GM19397 (cell line): ENCODE measurements at regions not wholly inside any gene's neighbourhood (a gene's known extent, or its start where the extent isn't known, plus 50 kb on each side); places are given as distances from the start of the nearest gene placed in this dataset.
"Not testable (repeated sequence)": the region's sequence is repeated elsewhere in the genome, so short reads cannot be mapped to it uniquely, and the experiment has no call there.

ENCODE experiments used
- ATAC-seq: cut with Tn5 transposase; IDR thresholded peaks from one replicate; pipeline ENCODE4 v1.9.1; 2021; ENCODE audit warnings: mild to moderate bottlenecking, moderate library complexity; ENCODE audit not compliant: unreplicated experiment

DNA sequence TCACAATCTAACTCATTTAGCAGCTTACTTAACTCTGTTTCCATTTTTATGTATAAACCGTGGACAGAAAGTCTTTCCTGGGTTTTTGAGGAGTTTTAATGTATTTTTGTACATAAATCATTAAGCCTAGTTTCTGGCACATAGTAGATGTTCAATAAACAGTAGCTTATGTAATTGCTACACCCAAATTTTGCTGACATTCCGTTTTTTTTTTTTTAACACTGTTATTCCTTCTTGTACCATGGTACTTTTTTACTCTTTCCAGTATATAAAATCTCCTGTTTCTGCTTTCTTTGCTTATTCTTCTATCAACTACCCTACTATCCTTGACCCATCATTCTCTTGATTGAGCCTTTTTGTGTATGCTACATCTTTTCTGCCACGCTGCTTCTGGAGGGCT, 1151.3 kb upstream of the CRIM1 start:
- ATAC-seq: no peak

DNA sequence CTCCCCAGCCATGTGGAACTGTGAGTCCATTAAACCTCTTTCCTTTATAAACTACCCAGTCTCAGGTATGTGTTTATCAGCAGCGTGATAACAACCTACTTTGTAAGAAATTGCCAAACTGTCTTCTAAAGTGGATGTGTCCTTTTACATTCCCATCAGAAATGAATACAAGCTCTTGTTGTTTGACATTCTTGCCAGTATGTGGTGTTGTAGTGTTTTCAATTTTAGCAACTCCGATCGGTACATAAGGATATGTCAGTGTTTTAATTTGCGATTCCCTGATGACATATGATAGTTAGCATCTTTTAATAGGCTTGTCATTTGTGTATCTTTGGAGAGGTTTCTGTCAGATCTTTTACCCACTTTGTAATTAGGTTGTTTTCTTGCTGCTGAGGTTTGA, 1156.3 kb upstream of the CRIM1 start:
- no peak for ATAC-seq

DNA sequence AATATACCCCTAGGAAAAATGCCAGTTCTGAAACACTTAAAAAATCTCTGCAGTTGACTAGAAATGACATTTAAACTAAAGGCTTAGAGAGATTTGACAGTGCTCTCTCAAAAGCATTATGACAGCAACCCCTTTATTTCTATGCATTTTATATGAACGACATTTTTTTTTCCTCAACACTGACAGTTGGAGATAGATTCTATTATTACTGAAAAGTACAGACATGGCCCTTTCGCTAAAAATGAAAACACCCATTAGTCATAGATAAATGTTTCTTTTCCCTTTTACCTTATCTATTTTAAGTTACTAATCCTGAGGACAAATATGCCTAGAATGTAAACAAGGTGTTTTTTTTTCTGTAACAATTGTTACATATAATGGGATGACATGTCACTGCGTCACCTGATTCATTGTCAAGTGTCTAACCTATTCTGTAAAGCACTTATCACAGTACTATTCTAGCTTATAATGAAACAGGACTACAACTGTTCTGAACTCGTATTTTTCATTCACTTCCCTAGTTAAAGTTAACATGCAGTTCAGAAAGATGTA, 1169.6 kb upstream of the CRIM1 start:
- no peak for ATAC-seq

DNA sequence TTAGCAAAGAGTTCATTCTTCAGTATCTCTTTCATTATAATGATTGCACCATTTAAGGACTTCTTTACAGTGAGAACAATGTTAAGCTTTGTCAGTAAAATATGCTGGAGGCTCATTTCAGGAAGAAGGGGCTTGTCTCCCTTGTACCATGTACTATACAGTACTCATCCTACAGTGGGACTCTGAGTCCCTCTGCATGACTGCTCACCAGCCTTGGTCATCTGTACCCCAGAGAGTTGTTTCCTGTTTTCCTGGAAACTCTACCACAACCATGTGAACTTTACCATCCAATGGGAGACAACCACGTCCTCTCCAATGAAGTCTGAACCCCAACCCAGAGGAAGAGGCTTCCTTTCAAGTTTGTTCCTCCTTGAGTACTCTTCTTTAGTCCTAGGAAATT, 1171.1 kb upstream of the CRIM1 start:
- no peak for ATAC-seq

DNA sequence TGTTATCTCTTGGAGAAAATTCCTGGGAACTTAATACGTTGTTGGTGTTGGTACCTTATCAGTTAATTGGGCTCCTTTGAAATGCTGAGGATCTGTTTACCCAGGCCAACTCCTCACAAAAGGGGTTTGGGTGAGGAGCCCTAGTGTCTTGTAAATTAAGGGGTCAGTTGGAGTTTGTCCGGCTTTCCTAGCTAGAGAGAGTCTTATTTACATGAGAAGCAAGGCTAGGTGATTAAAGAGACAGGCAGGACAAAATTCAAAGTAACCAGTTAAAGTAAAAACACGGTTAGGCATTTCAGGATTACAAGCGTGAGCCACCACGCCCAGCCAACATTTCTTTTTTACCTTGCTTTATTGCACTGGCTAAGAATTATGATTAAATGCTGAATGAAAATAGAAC, 1178.9 kb upstream of the CRIM1 start:
- not testable (repeated sequence) for ATAC-seq

DNA sequence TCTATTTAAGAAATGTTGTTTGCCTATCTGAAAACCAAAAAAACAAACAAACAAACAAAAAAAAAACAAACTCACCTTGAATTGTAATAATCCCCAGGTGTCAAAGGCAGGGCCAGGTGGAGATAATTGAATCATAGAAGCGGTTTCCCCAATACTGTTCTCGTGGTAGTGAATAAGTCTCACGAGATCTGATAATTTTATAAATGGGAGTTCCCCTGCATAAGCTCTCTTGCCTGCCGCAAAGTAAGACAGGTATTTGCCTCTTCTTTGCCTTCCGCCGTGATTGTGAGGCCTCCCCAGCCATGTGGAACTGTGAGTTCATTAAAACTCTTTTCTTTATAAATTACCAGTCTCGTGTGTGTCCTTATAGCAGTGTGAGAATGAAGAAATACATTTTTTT, 1180.7 kb upstream of the CRIM1 start:
- no peak for ATAC-seq

DNA sequence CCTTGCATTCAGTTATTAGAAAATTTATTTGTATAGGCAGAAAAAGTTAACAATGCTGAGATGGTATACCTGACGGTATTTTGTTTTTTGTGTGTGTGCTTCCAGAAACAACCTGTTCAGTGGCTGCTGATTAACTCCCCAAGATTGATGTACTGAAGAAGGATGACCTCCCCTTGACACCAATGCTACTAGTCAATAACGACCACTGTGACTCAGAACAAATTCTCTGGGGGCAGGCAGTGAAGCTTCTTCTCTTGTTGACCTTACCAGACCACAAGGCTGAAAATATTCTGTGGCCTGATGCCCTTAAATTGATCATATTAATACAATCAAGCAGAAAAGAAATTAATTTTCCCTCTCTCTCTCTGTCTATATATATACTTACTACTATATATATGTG, 1182.9 kb upstream of the CRIM1 start:
- no peak for ATAC-seq

DNA sequence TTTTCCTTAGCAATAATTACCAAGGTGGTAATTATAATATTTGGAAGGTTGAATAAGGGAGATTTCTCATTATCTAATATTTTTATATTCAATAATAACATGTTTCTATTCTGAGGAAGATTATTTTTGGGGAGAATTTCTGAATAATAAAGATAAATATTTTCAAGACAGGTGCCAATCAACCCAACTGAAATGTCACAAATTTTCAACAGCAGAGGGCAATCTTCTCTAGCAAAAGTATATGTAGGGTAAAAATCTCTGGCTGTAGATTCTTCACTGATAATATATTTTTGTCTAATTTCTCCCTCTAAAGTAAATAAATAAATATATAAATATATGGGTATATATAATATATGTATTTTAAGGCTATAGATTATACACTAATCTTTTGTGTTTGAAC, 1187.2 kb upstream of the CRIM1 start:
- ATAC-seq: no peak

DNA sequence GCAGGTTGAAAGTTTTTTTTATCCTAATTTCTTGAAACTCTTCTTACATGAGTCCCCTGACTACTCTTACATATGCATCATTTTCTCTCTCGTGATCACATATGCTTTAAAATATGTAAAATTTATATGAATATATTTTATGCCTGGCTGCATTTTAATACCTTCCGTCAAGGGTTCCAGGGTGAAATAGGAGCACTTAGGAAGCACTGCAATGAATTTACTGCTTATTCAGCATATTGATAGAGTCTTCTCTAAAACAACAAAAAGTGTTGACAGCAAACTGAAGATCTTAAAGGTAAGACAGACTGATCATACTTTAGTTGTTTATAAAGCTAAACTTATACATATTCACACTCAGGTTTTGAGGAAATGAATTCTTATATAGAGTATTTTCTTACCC, 1191.6 kb upstream of the CRIM1 start:
- ATAC-seq: no peak

DNA sequence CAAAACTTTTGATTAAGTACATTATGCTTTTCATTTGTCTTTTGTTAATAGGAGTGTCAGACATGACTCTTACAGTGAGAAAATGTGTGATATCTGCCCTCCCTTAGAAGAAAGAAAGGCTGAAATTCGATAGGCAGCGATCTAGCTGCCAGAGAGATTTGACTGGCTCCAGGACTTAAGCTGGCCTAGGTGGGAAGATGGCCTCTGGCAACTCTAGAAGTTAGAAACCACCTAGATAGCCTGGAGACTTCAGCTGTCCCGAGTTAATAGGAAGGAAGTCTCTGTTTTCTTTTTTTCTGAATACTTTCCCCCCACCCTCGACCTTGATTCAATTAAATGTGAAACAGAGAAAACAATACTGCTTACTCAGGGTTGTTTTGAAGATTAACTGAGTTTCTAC, 1194.7 kb upstream of the CRIM1 start:
- no peak for ATAC-seq

DNA sequence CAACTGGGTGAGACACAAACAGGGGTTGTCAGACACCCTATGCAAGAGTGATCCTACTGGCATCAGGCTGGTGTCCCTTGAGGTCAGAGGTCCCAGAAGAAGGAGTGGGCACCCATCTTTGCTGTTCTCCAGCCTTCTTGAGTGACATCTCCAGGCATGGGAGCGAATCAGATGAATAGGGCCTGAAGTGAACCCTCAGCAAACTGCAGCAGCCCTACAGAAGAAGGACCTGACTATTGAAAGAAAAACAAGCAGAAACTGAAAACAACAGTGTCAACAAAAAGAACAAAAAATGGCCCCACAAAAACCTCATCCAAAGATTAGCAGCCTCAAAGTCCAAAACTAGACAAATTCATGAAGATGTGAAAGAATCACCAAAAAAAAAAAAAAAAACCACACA, 1229.7 kb upstream of the CRIM1 start:
- no peak for ATAC-seq

DNA sequence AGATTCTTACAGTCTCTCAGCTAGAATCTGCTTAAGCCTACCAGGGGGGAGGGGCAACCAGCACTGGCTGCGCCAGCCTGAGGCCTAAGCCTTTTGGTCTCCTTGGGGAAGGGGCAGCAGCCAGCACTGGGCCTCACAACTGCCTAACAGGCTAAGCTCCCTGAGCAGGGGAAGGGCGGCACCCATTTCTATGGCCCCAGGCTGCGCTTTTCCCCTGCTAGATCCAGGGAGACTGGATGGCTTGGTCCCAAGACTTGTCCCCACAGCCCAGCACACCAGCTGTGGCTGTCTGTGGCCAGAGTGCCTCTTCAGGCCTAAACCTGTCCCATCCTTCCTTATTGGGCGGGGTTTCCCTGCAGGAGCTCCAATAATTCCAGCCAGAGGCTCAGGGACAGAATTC, 1230.3 kb upstream of the CRIM1 start:
- no peak for ATAC-seq

DNA sequence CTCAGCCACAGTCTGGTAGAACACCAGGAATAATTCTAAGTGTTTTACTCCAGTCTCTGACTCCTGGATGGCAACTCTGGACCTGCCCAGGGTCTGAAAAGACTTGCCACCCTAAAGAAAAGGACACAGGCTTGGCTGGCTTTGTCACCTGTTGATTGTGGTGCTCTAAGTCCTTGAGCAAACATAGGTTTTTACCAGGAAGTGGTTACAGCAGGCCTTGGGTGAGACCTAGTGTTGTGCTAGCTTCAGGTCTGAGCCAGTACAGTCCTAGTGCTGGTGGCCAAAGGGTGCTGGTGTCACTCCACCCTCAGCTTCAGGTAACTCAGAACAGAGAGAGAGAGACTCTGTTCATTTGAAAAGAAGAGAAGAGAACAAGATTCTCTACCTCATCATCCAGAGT, 1239.4 kb upstream of the CRIM1 start:
- ATAC-seq: no peak

DNA sequence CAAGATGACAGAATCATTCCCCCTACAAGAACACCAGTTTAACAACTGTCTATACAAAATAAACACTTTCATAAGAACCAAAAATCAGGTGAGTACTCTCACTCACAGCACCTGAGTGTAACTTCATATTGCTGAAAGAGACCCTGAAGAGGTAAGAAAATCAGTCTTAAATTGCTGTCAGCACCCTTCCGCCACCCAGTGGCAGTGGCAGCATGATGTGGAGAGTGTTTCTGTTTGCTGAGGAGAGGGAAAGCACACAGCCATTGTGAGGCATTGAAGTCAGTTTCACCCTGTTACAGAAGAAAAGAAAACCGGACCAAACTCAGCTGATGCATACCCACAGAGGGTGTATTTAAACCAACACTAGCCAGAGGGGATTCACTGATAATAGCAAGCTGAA, 1240.8 kb upstream of the CRIM1 start:
- no peak for ATAC-seq

DNA sequence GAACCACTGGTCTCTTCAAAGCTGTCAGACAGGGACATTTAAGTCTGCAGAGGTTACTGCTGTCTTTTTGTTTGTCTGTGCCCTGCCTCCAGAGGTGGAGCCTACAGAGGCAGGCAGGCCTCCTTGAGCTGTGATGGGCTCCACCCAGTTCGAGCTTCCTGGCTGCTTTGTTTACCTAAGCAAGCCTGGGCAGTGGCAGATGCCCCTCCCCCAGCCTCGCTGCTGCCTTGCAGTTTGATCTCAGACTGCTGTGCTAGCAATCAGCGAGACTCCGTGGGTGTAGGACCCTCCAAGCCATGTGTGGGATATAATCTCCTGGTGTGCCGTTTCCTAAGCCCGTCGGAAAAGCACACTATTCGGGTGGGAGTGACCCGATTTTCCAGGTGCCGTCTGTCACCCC, 1243.2 kb upstream of the CRIM1 start:
- not testable (repeated sequence) for ATAC-seq

DNA sequence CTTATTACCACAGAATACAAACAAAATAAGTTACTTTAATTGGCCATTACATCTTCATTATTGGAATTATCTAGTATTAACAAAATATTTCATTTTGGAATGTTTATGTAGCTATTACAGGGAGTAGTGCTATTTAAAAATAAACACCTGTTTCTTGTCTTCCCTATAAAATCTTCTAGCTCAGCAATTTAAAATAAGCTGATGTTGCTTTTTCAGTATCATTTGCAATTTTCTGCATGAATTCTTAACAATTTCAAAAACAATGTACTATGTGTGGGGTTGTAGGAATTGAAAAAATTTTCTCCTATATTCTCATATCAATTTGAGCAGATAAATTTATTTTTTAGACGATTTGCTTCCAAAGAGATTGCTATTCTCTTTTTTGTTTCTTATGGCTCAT, 1251.3 kb upstream of the CRIM1 start:
- ATAC-seq: no peak

DNA sequence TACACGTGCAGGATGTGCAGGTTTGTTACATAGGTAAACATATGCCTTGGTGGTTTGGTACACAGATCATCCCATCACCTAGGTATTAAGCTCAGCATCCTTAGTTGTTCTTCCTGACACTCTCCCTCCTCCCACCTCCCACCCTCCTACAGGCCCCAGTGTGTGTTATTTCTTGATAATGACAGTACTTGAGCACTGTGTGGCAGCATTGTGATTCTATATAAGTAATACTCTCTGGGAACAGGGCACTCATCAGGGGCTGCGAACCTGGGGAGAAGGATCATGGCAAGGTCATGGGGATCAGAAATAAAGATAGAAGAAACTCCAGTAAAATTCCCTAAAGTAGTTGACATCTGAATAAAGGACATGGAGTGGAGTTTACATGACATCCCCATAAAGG, 1256.2 kb upstream of the CRIM1 start:
- ATAC-seq: no peak

DNA sequence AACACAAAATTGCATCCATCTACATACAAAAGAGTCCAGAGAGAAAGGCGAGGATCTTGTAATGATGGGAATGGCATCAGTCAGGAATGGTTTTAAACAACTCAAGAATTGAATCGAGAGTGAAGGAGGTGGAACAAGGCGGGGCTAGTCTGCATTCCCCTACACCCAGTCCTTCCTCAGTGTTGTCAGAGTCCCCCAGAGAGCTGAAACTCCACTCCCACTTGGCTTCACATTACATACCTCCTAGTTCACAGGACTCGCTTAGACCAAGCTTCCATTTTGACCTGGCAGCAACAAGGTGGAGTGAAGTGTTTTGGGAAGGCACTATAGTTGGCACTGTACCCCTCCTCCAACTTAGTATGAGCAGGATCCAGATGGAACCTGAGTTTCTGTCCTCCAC, 1273.5 kb upstream of the CRIM1 start:
- no peak for ATAC-seq

DNA sequence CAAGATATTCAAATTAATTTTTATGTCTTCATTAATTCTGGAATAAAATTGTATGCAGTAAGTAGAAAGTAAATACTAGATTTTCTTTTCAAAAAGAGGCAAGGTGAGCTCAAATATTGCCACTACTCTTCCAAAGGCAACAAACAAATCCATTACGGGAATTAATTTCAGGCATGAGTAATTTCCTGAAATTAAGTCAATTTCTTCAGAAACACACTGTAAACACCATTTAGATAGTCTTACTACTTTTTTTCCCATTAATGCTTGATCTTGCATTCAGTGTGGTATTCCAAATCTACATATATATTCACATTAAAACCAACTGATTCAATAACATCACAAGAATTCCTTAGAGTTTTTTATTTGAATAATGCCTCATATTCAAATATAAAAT, 1274.0 kb upstream of the CRIM1 start:
- ATAC-seq: no peak

DNA sequence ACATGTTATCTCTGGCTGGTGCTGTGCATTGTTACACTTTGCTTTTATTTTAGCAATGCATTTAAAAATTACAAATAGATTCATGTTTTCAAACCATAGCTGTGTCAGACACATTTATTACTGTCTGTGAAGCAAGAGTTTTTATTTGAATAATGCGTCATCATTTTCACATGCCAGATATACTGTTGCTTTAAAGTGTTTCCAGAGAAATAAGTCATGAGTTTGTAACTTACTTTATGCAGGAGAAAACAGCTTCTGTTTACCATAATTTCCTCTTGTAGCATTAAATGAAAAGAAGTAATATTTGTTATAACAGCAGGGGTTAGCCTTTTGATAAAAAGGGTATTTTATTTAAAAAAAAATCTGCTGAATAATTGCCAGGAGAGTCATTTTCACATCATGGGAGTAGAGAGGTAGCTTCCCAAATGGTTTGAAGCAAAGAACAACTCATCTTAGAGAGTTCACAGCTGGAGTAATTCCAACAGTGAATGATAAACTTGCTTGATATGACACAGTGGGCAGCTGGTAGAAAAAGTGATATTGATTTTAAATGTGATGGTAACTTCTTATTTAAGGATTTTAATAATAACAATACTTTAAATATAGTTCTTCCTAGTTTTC, 1274.5 kb upstream of the CRIM1 start:
- ATAC-seq: no peak

DNA sequence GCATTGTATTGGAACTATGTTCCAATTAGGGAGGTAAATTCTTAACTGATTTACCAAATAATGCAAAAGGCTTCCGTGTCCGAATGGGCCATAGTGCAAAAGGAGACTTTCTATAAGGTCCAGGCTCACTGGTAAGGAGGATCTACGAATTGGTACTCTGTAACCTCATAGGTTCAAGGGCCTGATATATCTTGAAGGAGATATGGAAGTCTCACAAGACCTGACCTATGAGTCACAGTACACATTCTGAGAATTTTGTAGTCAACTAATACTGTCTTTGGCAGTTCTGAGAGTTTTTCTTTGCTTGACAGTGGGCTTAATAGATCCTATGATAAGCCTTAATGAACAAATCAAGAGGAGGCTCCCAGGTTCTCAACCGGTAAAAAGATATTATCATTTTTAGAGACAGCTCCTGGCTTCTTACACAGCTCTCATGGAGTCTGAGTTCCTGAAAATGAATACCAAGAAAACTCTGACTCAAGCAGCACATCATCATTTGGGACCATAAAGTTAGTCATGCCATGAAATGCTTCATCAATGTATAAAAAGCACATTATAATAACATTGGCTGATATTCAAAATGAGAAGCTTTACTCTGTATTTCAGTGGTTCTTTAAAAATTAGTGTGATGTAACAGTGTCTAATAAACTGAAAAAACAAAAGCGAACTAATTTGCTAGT, 1275.2 kb upstream of the CRIM1 start:
- no peak for ATAC-seq

DNA sequence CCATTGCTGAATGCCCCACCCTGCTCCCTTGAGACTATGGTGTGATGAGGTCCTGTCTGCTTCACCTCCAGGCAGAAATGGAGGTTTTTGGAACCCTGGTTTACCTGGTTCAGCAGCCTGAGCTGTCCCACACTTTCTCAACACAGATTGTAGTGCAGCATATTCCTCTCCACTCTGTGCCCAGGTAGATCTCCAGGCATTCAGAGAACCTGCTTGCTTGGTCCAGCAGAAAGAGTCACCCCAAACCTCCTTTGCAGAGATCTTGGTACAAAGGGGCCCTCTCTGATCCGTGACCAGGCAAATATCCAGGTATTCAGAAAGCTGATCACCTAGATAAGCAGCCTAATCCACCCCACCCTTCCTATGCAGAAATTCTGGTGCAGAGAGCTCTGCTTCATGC, 1288.2 kb upstream of the CRIM1 start:
- no peak for ATAC-seq

DNA sequence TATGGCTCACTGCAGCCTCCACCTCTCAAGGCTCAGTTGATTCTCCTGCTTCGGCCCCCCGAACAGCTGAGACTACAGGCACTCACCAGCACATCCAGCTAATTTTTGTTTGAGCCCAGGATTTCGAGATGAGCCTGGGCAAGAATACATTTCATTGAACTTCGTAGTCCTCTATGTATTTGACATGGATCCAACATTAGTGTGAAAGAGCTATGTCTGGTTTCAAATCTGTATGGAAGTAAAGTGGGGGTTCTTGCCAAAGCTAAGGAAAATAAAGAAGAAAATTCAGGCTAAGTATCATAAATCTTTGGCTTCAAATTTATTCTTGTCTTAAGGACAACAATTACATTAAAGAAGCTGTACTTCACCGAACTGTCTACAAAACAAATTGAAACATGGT, 1291.7 kb upstream of the CRIM1 start:
- ATAC-seq: no peak
